Neural crest cell (in vitro differentiated cells): ENCODE measurements at regions not wholly inside any gene's neighbourhood (a gene's known extent, or its start where the extent isn't known, plus 50 kb on each side); places are given as distances from the start of the nearest gene placed in this dataset.
A peak's percentile ranks its signal among the peaks of the same experiment; 100 is the strongest.

Experiments used
- DNase-seq: peaks from one replicate; pipeline ENCODE4 v3.0.0; 2021; ENCODE audit warnings: low read depth, mixed read lengths, low spot score
- H3K27ac Mint-ChIP-seq: one replicate; pipeline ENCODE4 v1.8.0; 2021; ENCODE audit warnings: mild to moderate bottlenecking, mixed read lengths; ENCODE audit not compliant: unreplicated experiment
- H3K27me3 Mint-ChIP-seq: 2 replicates; pipeline ENCODE4 v1.8.0; 2021; ENCODE audit warnings: low read depth, mild to moderate bottlenecking, mixed read lengths
- H3K36me3 Mint-ChIP-seq: 2 replicates; pipeline ENCODE4 v1.8.0; 2021; ENCODE audit warnings: low read depth, mild to moderate bottlenecking, mixed read lengths
- H3K4me1 Mint-ChIP-seq: 2 replicates; pipeline ENCODE4 v1.8.0; 2021; ENCODE audit warnings: mixed read lengths
- H3K4me3 Mint-ChIP-seq: one replicate; pipeline ENCODE4 v1.8.0; 2021; ENCODE audit warnings: mild to moderate bottlenecking, mixed read lengths
- H3K9me3 Mint-ChIP-seq: 2 replicates; pipeline ENCODE4 v1.8.0; 2021; ENCODE audit warnings: mixed read lengths
- TF ChIP-seq, protein P1 (sequence below): fragments of 200-600 bp; sonication (generic); conservative IDR thresholded peaks from 2 replicates; pipeline ENCODE4 v1.5.0; 2021; ENCODE audit warnings: antibody characterized with exemption, mild to moderate bottlenecking

DNA sequence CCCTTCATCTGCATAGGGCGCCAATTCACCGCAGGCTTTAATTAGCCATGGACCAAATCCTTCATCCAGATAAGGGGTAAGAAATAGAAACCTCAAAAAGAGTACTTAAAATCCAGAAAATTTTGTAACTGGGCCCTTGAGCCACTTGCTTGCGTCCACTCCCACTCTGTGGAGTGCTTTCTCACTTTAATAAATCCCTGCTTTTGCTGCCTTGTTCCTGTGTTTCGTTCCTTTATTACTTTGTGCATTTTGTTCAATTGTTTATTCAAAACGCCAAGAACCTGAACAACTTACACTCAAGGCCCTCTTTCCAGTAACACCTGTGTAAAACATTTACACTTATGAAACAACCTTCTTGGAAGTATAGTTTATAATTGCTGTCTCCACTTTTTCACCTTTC, 66.5 kb downstream of the HMHB1 start:
- Mint-ChIP-seq H3K4me3 (no peak overlapping the region), H3K27me3 (no peaks in the 10 kb centered on the region), H3K36me3 (no peaks in the 10 kb centered on the region), H3K27ac (no peak overlapping the region), H3K9me3 (peaks cover 5% of the 10 kb centered on the region), H3K4me1 (peaks cover 17% of the 10 kb centered on the region)
- TF ChIP-seq, protein P1, sequence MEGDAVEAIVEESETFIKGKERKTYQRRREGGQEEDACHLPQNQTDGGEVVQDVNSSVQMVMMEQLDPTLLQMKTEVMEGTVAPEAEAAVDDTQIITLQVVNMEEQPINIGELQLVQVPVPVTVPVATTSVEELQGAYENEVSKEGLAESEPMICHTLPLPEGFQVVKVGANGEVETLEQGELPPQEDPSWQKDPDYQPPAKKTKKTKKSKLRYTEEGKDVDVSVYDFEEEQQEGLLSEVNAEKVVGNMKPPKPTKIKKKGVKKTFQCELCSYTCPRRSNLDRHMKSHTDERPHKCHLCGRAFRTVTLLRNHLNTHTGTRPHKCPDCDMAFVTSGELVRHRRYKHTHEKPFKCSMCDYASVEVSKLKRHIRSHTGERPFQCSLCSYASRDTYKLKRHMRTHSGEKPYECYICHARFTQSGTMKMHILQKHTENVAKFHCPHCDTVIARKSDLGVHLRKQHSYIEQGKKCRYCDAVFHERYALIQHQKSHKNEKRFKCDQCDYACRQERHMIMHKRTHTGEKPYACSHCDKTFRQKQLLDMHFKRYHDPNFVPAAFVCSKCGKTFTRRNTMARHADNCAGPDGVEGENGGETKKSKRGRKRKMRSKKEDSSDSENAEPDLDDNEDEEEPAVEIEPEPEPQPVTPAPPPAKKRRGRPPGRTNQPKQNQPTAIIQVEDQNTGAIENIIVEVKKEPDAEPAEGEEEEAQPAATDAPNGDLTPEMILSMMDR, result no peak
- DNase-seq, result no peak

DNA sequence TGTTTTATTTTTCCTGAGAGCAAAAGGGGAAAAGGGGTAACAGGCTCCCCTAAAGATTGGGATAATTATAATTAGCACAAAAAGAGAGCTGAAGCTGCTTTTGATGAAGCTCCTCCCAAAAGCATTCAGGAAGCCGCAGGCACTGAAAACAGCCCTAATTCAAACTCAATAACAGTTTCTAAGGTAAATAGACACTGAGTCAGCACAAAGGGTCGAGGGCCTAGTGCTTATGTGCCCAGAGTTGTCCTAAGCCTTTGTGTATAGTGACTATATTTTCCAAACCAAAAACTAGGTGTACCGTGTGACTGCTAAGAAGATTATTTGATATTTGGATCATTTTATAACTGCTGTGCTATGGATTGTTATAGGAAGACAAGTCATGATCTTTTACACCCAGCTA, 67.7 kb downstream of the HMHB1 start:
- no peak for DNase-seq
- Mint-ChIP-seq H3K27ac (peak overlapping the region; percentile 14), H3K4me3 (no peak overlapping the region), H3K36me3 (no peaks in the 10 kb centered on the region), H3K27me3 (no peaks in the 10 kb centered on the region), H3K9me3 (peaks cover 5% of the 10 kb centered on the region), H3K4me1 (peaks cover 13% of the 10 kb centered on the region)
- TF ChIP-seq, protein P1, result no peak

DNA sequence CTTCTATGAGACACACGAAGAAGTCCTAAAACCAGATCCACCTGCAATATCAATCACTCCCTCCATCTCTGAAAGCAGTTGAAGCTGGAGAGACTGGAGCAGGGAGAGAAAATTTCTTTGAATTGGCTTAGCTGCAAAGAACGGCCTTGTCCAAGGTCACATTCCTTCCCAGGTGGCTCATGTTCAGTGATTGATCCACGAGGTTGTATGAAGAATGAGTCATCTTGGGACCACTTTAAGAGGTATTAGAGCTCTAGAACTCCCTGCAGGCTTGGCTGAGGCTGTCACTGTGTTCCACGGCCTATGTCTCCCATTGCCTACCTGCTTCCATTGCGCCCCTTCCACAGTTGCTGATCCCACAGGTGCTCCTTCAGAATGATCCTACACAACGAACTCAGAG, 68.2 kb downstream of the HMHB1 start:
- Mint-ChIP-seq H3K4me3 (no peak overlapping the region), H3K4me1 (peaks cover 13% of the 10 kb centered on the region), H3K27ac (peak overlapping the region; percentile 14), H3K9me3 (peaks cover 5% of the 10 kb centered on the region), H3K36me3 (no peaks in the 10 kb centered on the region), H3K27me3 (no peaks in the 10 kb centered on the region)
- no peak for DNase-seq
- TF ChIP-seq, protein P1, result no peak

DNA sequence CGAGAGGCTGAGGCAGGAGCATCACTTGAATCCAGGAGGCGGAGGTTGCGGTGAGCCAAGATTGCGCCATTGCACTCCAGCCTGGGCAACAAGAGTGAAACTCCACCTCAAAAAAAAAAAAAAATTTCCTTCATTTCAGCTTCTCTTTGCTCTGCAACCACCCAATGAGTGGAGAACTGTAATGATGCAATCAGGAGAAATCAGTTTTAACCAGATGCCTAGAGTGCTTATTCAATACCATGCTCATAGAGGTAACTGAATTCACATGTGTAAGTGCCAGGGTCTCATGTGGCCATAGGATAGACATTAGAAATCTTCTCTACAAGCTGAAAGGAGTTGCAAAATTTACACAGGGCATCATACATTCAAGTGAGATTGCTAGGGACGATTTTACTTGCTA, 70.6 kb downstream of the HMHB1 start:
- H3K4me3 Mint-ChIP-seq, result no peak overlapping the region
- H3K4me1 Mint-ChIP-seq, result peaks cover 26% of the 10 kb centered on the region
- no peaks in the 10 kb centered on the region for H3K27me3 Mint-ChIP-seq
- H3K36me3 Mint-ChIP-seq, result no peaks in the 10 kb centered on the region
- TF ChIP-seq, protein P1, result no peak
- H3K9me3 Mint-ChIP-seq, result peaks cover 5% of the 10 kb centered on the region
- no peak for DNase-seq
- H3K27ac Mint-ChIP-seq, result no peak overlapping the region

DNA sequence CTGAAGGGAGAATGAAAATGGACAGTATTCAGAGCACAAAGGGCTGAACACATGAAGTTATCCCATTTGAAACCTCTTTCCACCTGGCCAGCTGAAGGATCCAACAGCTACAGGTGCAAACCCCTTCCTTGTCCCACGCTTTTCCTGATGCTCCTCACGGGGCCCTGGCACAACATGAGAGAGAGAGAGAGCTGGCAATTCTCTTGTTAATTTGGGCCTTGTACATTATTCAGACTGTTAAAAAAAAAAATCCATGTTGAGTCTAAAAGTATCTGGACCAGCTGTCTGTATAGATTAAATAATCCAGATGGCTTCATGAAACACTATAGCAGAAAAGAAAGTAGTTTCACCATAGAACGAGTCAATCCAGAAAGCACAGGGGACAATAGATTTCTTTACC, 74.1 kb downstream of the HMHB1 start:
- H3K9me3 Mint-ChIP-seq, result no peaks in the 10 kb centered on the region
- no peak overlapping the region for H3K27ac Mint-ChIP-seq
- H3K4me1 Mint-ChIP-seq, result peaks cover 48% of the 10 kb centered on the region
- TF ChIP-seq, protein P1, result no peak
- no peak overlapping the region for H3K4me3 Mint-ChIP-seq
- DNase-seq, result no peak
- no peaks in the 10 kb centered on the region for H3K36me3 Mint-ChIP-seq
- H3K27me3 Mint-ChIP-seq, result no peaks in the 10 kb centered on the region
